Ovary (tissue), 7 donors: ENCODE measurements at regions not wholly inside any gene's neighbourhood (a gene's known extent, or its start where the extent isn't known, plus 50 kb on each side); places are given as distances from the start of the nearest gene placed in this dataset.

Source experiments
- DNase-seq, 5 donors: peaks; one replicate each; pipeline ENCODE4 v3.0.0-alpha.2; 2019 to 2020
- H3K27ac ChIP-seq, 2 donors: fragments of 200-600 bp; one replicate each; pipeline versions ENCODE4 v1.5.1 to v1.8.0; 2019 to 2022
- H3K27me3 ChIP-seq: fragments of 200-600 bp; one replicate; pipeline ENCODE4 v1.8.0; 2022
- H3K36me3 ChIP-seq: fragments of 200-600 bp; sonication (generic); one replicate; pipeline ENCODE4 v1.5.1; 2019
- H3K4me1 ChIP-seq: one replicate; pipeline ENCODE4 v1.8.1; 2013; ENCODE audit warnings: mild to moderate bottlenecking, moderate library complexity; ENCODE audit not compliant: insufficient read depth
- H3K4me3 ChIP-seq: fragments of 200-600 bp; sonication (generic); one replicate; pipeline ENCODE4 v1.5.1; 2017
- H3K9me3 ChIP-seq, 2 donors: fragments of 200-600 bp in 1 of 2; sonication (generic) in 1 of 2; one replicate each; pipeline versions ENCODE4 v1.5.1 to v1.8.1; 2013 to 2019; ENCODE audit warnings: mild to moderate bottlenecking in 1 of 2, moderate library complexity in 1 of 2
- CTCF ChIP-seq, 3 donors: fragments of 450-650 bp in 2 of 3; fragments of 200-600 bp in 1 of 3; IDR thresholded peaks; one replicate each; pipeline versions ENCODE4 v1.5.1 to v1.8.0; 2016 to 2022; ENCODE audit warnings: antibody characterized with exemption in 3 of 3, mild to moderate bottlenecking in 1 of 3
- EP300 ChIP-seq: sonication (generic); formaldehyde crosslinking; IDR thresholded peaks from one replicate; pipeline ENCODE4 v1.6.1; 2017; ENCODE audit warnings: antibody characterized with exemption
- POLR2A ChIP-seq: fragments of 450-650 bp; IDR thresholded peaks from one replicate; pipeline ENCODE4 v1.6.1; 2017; ENCODE audit warnings: antibody characterized with exemption, mild to moderate bottlenecking, moderate library complexity
- WGBS, 3 donors: extraction: QIAGEN DNeasy Blood & Tissue Kit in 1 of 3; methylation state at CpG; one replicate each; pipeline versions ENCODE4 v1.1.5 to v1.1.7; 2013 to 2017; 5-methylcytosine and 5-hydroxymethylcytosine counted together
- intact Hi-C, 4 donors: fragments of 100-400 bp; cut with DNase I; formaldehyde crosslinking; loops; one replicate each; pipeline versions ENCODE4 v1.11.0 to v1.15.1; 2022 to 2023
- donor health status: DM: no; HTN: no; CAD: no; lungs with moderate emphysema.
- donor health status: DM: no; HTN: no; CAD: no.
- donor health status: Bipolar disorder and iron deficiency.
- donor health status: DM: no; HTN: no; CAD: no.
- donor health status: DM: yes; HTN: yes; CAD: no.

- no peaks in the 10 kb centered on the region for H3K27me3 ChIP-seq
- no peak overlapping the region for H3K27ac ChIP-seq
- no peaks in the 10 kb centered on the region for H3K4me1 ChIP-seq
- TF ChIP-seq POLR2A (no peak), CTCF (IDR thresholded peaks at IDR 0.05) (no peak), EP300 (no peak)
- intact Hi-C loops, result no loop called here
- DNase-seq, result no peak
- no peaks in the 10 kb centered on the region for H3K36me3 ChIP-seq
- no peaks in the 10 kb centered on the region for H3K9me3 ChIP-seq
- no peak overlapping the region for H3K4me3 ChIP-seq
Observed at GRCh38 chr4:157643257-157643656, 422.7 kb downstream of the GRIA2 start.

GRCh38 chr4:157634057-157634456 is 413.5 kb downstream of the GRIA2 start:
- no peak for TF ChIP-seq POLR2A
- no peak for TF ChIP-seq EP300
- TF ChIP-seq CTCF (IDR thresholded peaks at IDR 0.05), result no peak
- intact Hi-C loops, result no loop called here
- no peaks in the 10 kb centered on the region for H3K27me3 ChIP-seq
- H3K27ac ChIP-seq, result no peak overlapping the region
- DNase-seq, result no peak
- no peaks in the 10 kb centered on the region for H3K36me3 ChIP-seq
- 90 to 97% (median 97%) methylated on average over 3 of the region's 3 CpGs for WGBS, 3 donors
- no peaks in the 10 kb centered on the region for H3K4me1 ChIP-seq
- no peaks in the 10 kb centered on the region for H3K9me3 ChIP-seq
- H3K4me3 ChIP-seq, result no peak overlapping the region

GRCh38 chr4:157616741-157617472 is 396.4 kb downstream of the GRIA2 start:
- no peak overlapping the region for H3K27ac ChIP-seq
- DNase-seq, result no peak
- no peaks in the 10 kb centered on the region for H3K4me1 ChIP-seq
- H3K36me3 ChIP-seq, result no peaks in the 10 kb centered on the region
- no peak overlapping the region for H3K4me3 ChIP-seq
- intact Hi-C loops, result no loop called here
- no peaks in the 10 kb centered on the region for H3K9me3 ChIP-seq
- TF ChIP-seq CTCF (IDR thresholded peaks at IDR 0.05) (no peak), POLR2A (no peak), EP300 (no peak)
- WGBS, 3 donors, result 84 to 85% (median 85%) methylated on average over 7 of the region's 7 CpGs
- H3K27me3 ChIP-seq, result no peaks in the 10 kb centered on the region

GRCh38 chr4:157607996-157608395 is 387.5 kb downstream of the GRIA2 start:
- Histone ChIP-seq H3K36me3 (no peaks in the 10 kb centered on the region), H3K9me3 (peaks cover 0 to 5% of the 10 kb centered on the region in 2 donors), H3K4me1 (no peaks in the 10 kb centered on the region), H3K4me3 (no peak overlapping the region), H3K27ac (no peak overlapping the region), H3K27me3 (no peaks in the 10 kb centered on the region)
- no peak for DNase-seq
- 52 to 69% (median 56%) methylated on average over 1 of the region's 1 CpG for WGBS, 3 donors
- intact Hi-C loops, result no loop called here
- TF ChIP-seq CTCF (IDR thresholded peaks at IDR 0.05) (no peak), EP300 (no peak), POLR2A (no peak)
